ENCODE measurements at regions not wholly inside any gene's neighbourhood (a gene's known extent, or its start where the extent isn't known, plus 50 kb on each side); places are given as distances from the start of the nearest gene placed in this dataset.

- Histone ChIP-seq H2BK15ac (ENCODE audit: low read length) (no peak overlapping the region), H2BK20ac (ENCODE audit: low read length) (no peak overlapping the region), H3K27me3 (replicated peaks in 1 of 4; ENCODE audit: control insufficient read depth in 3 of 4, extremely low read depth in 1 of 4, insufficient read depth in 3 of 4, low read length in 3 of 4) (no peaks in the 10 kb centered on the region), H3K56ac (replicated peaks; ENCODE audit: insufficient read length, low read depth, low read length) (no peak overlapping the region), H4K5ac (ENCODE audit: insufficient read length, low read depth, low read length) (no peak overlapping the region), H3K23ac (ENCODE audit: insufficient read length) (no peak overlapping the region), H4K91ac (replicated peaks; ENCODE audit: insufficient read length, low read length) (no peak overlapping the region), H3K23me2 (ENCODE audit: low read depth, low read length) (no peaks in the 10 kb centered on the region), H3K9me3 (ENCODE audit: insufficient read depth in 2 of 2, low read depth in 1 of 2, low read length in 1 of 2) (no peaks in the 10 kb centered on the region), H4K20me1 (replicated peaks in 1 of 2; ENCODE audit: control insufficient read depth in 1 of 2, insufficient read depth in 2 of 2, low read length in 2 of 2) (no peaks in the 10 kb centered on the region), H3K79me2 (ENCODE audit: control insufficient read depth in 1 of 2, insufficient read depth in 2 of 2, low read length in 2 of 2) (no peaks in the 10 kb centered on the region), H4K8ac (ENCODE audit: extremely low read depth, insufficient read depth, low read length) (no peak overlapping the region), H3K14ac (ENCODE audit: insufficient read length) (no peak overlapping the region), H2BK5ac (ENCODE audit: low read depth, low read length) (no peak overlapping the region), H3K9ac (replicated peaks in 1 of 4; ENCODE audit: extremely low read depth in 1 of 4, low read depth in 3 of 4, low read length in 3 of 4) (no peak overlapping the region), H3K18ac (ENCODE audit: extremely low read depth, low read length) (no peak overlapping the region), H3K4me3 (ENCODE audit: extremely low read depth in 1 of 4, insufficient read depth in 2 of 4, low read depth in 3 of 4, low read length in 4 of 4) (no peak overlapping the region), H3K4me1 (replicated peaks in 1 of 4; ENCODE audit: control insufficient read depth in 3 of 4, insufficient read depth in 4 of 4, low read length in 3 of 4) (no peaks in the 10 kb centered on the region), H2AFZ (ENCODE audit: low read length) (no peak overlapping the region), H3K79me1 (ENCODE audit: low read depth, low read length) (no peaks in the 10 kb centered on the region), H3K27ac (ENCODE audit: low read depth, low read length) (no peak overlapping the region), H3K36me3 (ENCODE audit: control insufficient read depth in 2 of 4, insufficient read depth in 4 of 4, low read length in 3 of 4) (no peaks in the 10 kb centered on the region), H2BK120ac (replicated peaks; ENCODE audit: low read depth, low read length) (no peak overlapping the region), H3K4ac (replicated peaks; ENCODE audit: insufficient read length, low read depth, low read length) (no peak overlapping the region), H3K4me2 (ENCODE audit: insufficient read depth in 1 of 2, low read depth in 2 of 2, low read length in 2 of 2) (no peak overlapping the region), H2AK5ac (ENCODE audit: low read depth, low read length) (no peak overlapping the region), H2BK12ac (ENCODE audit: low read depth, low read length) (no peak overlapping the region)
- ChIA-PET POLR2A (ENCODE audit: partially characterized antibody) (no interaction called here), CTCF (ENCODE audit: partially characterized antibody) (no interaction called here)
- TF ChIP-seq SIX5 (IDR thresholded peaks at IDR 0.05; ENCODE audit: low read depth, low read length) (no peak), RNF2 (IDR thresholded peaks at IDR 0.05; ENCODE audit: borderline replicate concordance, low read depth, low read length, missing control alignments, poor library complexity, severe bottlenecking) (no peak), KDM5A (IDR thresholded peaks at IDR 0.05; ENCODE audit: low read length) (no peak), FOSL1 (IDR thresholded peaks at IDR 0.05; ENCODE audit: insufficient read depth, low read depth, low read length) (no peak), TCF12 (IDR thresholded peaks at IDR 0.05; ENCODE audit: low read depth, low read length) (no peak), ASH2L (IDR thresholded peaks at IDR 0.05; ENCODE audit: low read length) (no peak), TAF7 (optimal IDR thresholded peaks at IDR 0.05; ENCODE audit: borderline replicate concordance, low read depth, low read length) (no peak), TAF1 (IDR thresholded peaks at IDR 0.05; ENCODE audit: low read depth, low read length) (no peak), HDAC6 (IDR thresholded peaks at IDR 0.05; ENCODE audit: low read depth, low read length) (no peak), YY1 (IDR thresholded peaks at IDR 0.05; ENCODE audit: low read depth, low read length) (no peak), CHD2 (IDR thresholded peaks at IDR 0.05; ENCODE audit: low read length) (no peak), KDM4A (IDR thresholded peaks at IDR 0.05; ENCODE audit: low read depth, low read length, severe bottlenecking) (no peak), CEBPB (IDR thresholded peaks at IDR 0.05; ENCODE audit: low read depth, low read length) (no peak)
- 90% methylated on average over 2 of the region's 2 CpGs; no CpG with 5 or more reads in 1 of the 2 experiments for WGBS, 2 experiments (ENCODE audit: extremely low coverage in 1 of 2, insufficient coverage in 1 of 2, insufficient read length in 1 of 2, insufficient replicate concordance in 2 of 2, low coverage in 1 of 2, low lambda C conversion rate in 2 of 2, missing lambda C conversion rate in 1 of 2)
- FAIRE-seq, result no peak
- no peak for DNase-seq (ENCODE audit: low read depth in 1 of 2, low spot score in 2 of 2)
These were observed 58.4 kb upstream of the FGF13 start for GRCh38 chrX:138769918-138770317.
